Hepatocyte (in vitro differentiated cells): ENCODE measurements at regions not wholly inside any gene's neighbourhood (a gene's known extent, or its start where the extent isn't known, plus 50 kb on each side); places are given as distances from the start of the nearest gene placed in this dataset.

Experiments
- DNase-seq: peaks from one replicate; pipeline ENCODE4 v3.0.0-alpha.2; 2016; ENCODE audit warnings: low spot score
- H2AFZ ChIP-seq: fragments of 200-600 bp; sonication (generic); 2 replicates; pipeline ENCODE4 v1.6.0; 2016; ENCODE audit warnings: antibody characterized with exemption, mild to moderate bottlenecking
- H3K27ac ChIP-seq: fragments of 200-600 bp; sonication (generic); 2 replicates; pipeline ENCODE4 v1.5.1; 2016; ENCODE audit warnings: mild to moderate bottlenecking
- H3K27me3 ChIP-seq: fragments of 200-600 bp; sonication (generic); 2 replicates; pipeline ENCODE4 v1.6.1; 2016
- H3K36me3 ChIP-seq: fragments of 200-600 bp; sonication (generic); replicated peaks from 2 replicates; pipeline ENCODE4 v1.5.1; 2016; ENCODE audit warnings: low read depth; ENCODE audit not compliant: insufficient read depth
- H3K4me1 ChIP-seq: fragments of 200-600 bp; sonication (generic); 2 replicates; pipeline ENCODE4 v1.5.1; 2016; ENCODE audit warnings: mild to moderate bottlenecking, moderate library complexity; ENCODE audit not compliant: insufficient read depth
- H3K4me2 ChIP-seq: fragments of 200-600 bp; sonication (generic); 2 replicates; pipeline ENCODE4 v1.6.0; 2016
- H3K4me3 ChIP-seq: fragments of 200-600 bp; sonication (generic); 2 replicates; pipeline ENCODE4 v1.5.1; 2016; ENCODE audit warnings: mild to moderate bottlenecking
- H3K79me2 ChIP-seq: fragments of 200-600 bp; sonication (generic); 2 replicates; pipeline ENCODE4 v1.6.0; 2017; ENCODE audit warnings: mild to moderate bottlenecking
- H3K9me2 ChIP-seq: fragments of 200-600 bp; sonication (generic); replicated peaks from 2 replicates; pipeline ENCODE4 v1.6.0; 2017; ENCODE audit warnings: mild to moderate bottlenecking; ENCODE audit not compliant: insufficient read depth
- H3K9me3 ChIP-seq: fragments of 200-600 bp; sonication (generic); 2 replicates; pipeline ENCODE4 v1.5.1; 2016; ENCODE audit warnings: low read depth, mild to moderate bottlenecking
- H4K20me1 ChIP-seq: fragments of 200-600 bp; sonication (generic); 2 replicates; pipeline ENCODE4 v1.6.0; 2016; ENCODE audit warnings: mild to moderate bottlenecking; ENCODE audit not compliant: insufficient read depth, poor library complexity, severe bottlenecking
- CTCF ChIP-seq: fragments of 200-600 bp; sonication (generic); IDR thresholded peaks from 2 replicates; pipeline ENCODE4 v1.5.1; 2016; ENCODE audit warnings: antibody characterized with exemption, mild to moderate bottlenecking; ENCODE audit not compliant: poor library complexity
- EZH2 ChIP-seq: fragments of 200-600 bp; sonication (generic); IDR thresholded peaks from 2 replicates; pipeline ENCODE4 v1.6.1; 2016; ENCODE audit warnings: antibody characterized with exemption, mild to moderate bottlenecking, borderline replicate concordance
- EZH2phosphoT487 ChIP-seq: fragments of 200-600 bp; sonication (generic); IDR thresholded peaks from one replicate; pipeline ENCODE4 v1.6.1; 2018; ENCODE audit warnings: antibody characterized with exemption, mild to moderate bottlenecking, low read depth, moderate library complexity; ENCODE audit not compliant: unreplicated experiment, severe bottlenecking
- WGBS: methylation state at CpG from one replicate; pipeline ENCODE4 v1.1.6; 2016; ENCODE audit warnings: low lambda C conversion rate; ENCODE audit errors: missing lambda C conversion rate; 5-methylcytosine and 5-hydroxymethylcytosine counted together

GRCh38 chr12:58293308-58293982, 352.1 kb downstream of the ATP23 start:
- Histone ChIP-seq H3K4me3 (no peak overlapping the region), H3K4me1 (no peaks in the 10 kb centered on the region), H3K4me2 (no peak overlapping the region), H3K27me3 (no peaks in the 10 kb centered on the region), H4K20me1 (no peaks in the 10 kb centered on the region), H3K36me3 (no peaks in the 10 kb centered on the region), H3K79me2 (no peaks in the 10 kb centered on the region), H3K27ac (no peak overlapping the region), H3K9me3 (no peaks in the 10 kb centered on the region), H3K9me2 (no peaks in the 10 kb centered on the region), H2AFZ (no peak overlapping the region)
- TF ChIP-seq EZH2phosphoT487 (no peak), CTCF (no peak), EZH2 (no peak)
- 90% methylated on average over 2 of the region's 2 CpGs for WGBS
- DNase-seq: no peak

GRCh38 chr12:58295268-58295667, 353.9 kb downstream of the ATP23 start:
- H3K4me3 ChIP-seq: no peak overlapping the region
- no peaks in the 10 kb centered on the region for H3K4me1 ChIP-seq
- no peaks in the 10 kb centered on the region for H3K36me3 ChIP-seq
- H3K9me3 ChIP-seq: no peaks in the 10 kb centered on the region
- 84% methylated on average over 1 of the region's 1 CpG for WGBS
- DNase-seq: no peak
- H3K27me3 ChIP-seq: no peaks in the 10 kb centered on the region
- no peak for TF ChIP-seq CTCF
- TF ChIP-seq EZH2: no peak
- no peak for TF ChIP-seq EZH2phosphoT487
- H3K79me2 ChIP-seq: no peaks in the 10 kb centered on the region
- H4K20me1 ChIP-seq: no peaks in the 10 kb centered on the region
- H3K27ac ChIP-seq: no peak overlapping the region
- no peak overlapping the region for H3K4me2 ChIP-seq
- no peak overlapping the region for H2AFZ ChIP-seq
- no peaks in the 10 kb centered on the region for H3K9me2 ChIP-seq

- no peak for DNase-seq
- H3K4me3 ChIP-seq: no peak overlapping the region
- H3K9me3 ChIP-seq: no peaks in the 10 kb centered on the region
- WGBS: 50% methylated on average over 4 of the region's 4 CpGs
- no peak overlapping the region for H2AFZ ChIP-seq
- H3K4me1 ChIP-seq: no peaks in the 10 kb centered on the region
- TF ChIP-seq EZH2 (no peak), EZH2phosphoT487 (no peak), CTCF (no peak)
- H3K27me3 ChIP-seq: no peaks in the 10 kb centered on the region
- no peaks in the 10 kb centered on the region for H4K20me1 ChIP-seq
- no peak overlapping the region for H3K4me2 ChIP-seq
- H3K9me2 ChIP-seq: no peaks in the 10 kb centered on the region
- no peak overlapping the region for H3K27ac ChIP-seq
- no peaks in the 10 kb centered on the region for H3K79me2 ChIP-seq
- H3K36me3 ChIP-seq: no peaks in the 10 kb centered on the region
These were observed 355.5 kb downstream of the ATP23 start for GRCh38 chr12:58296863-58297262.
